HG03135 (cell line): ENCODE measurements at regions not wholly inside any gene's neighbourhood (a gene's known extent, or its start where the extent isn't known, plus 50 kb on each side); places are given as distances from the start of the nearest gene placed in this dataset.

Source experiments
- ATAC-seq: cut with Tn5 transposase; IDR thresholded peaks from one replicate; pipeline ENCODE4 v1.9.1; 2021; ENCODE audit warnings: mild to moderate bottlenecking, moderate library complexity; ENCODE audit not compliant: unreplicated experiment

- no peak for ATAC-seq
Observed at GRCh38 chr2:226066391-226066790, 666.9 kb downstream of the NYAP2 start.

DNA sequence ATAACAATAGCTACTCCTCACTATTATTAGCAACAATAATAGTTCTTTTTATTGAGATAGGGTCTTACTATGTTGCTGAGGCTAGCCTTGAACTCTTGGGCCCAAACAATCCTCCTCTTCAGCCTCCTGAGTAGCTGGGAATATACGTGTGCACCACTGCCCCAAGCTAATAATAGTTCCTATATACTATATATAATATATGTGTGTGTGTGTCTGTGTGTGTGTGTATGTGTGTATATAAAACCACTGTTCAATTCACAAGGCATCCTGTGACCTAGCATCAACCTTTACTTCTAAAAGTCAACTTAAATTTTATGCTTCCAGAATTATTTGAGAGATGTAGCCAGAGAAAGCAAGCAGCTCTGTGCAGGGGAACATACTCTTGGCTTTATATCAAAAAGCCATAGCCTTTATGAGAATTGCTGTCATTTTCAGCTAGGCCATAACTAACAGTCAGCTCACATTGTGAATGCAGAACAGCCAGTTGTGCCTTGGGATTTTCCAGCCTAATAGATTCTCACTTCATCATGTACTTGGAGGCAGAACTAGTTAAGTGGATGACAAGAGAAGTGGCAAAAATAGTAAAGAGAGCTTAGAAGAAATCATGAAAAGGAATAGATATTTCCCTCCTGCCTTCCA is 665.5 kb downstream of the NYAP2 start:
- no peak for ATAC-seq

GRCh38 chr2:226063704-226064440 is 664.4 kb downstream of the NYAP2 start:
- ATAC-seq = no peak

- no peak for ATAC-seq
Observed at GRCh38 chr2:226059961-226060627, 660.6 kb downstream of the NYAP2 start.

GRCh38 chr2:226057914-226058313 is 658.4 kb downstream of the NYAP2 start:
- ATAC-seq = no peak

DNA sequence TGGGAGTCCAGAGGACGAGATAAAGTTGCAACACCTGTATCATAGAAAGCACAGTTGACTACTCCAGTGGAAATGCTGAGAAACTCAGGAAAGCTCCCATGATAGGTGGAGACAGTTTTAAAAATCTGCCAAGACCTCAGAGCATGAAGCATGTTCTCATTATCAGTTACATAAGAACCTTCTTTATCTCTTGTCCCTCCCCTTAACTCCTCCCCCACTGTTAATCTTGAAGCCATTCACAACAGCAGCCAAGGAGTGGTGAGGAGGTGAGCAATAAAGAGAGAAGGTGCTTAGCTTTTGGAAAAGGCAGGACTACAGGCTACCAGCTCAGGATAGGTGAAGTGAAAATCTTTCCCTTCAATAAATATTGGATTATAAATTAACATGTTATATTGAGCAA is 657.9 kb downstream of the NYAP2 start:
- no peak for ATAC-seq

GRCh38 chr2:226052772-226053416 is 653.4 kb downstream of the NYAP2 start:
- ATAC-seq = no peak

GRCh38 chr2:226050822-226051221 is 651.3 kb downstream of the NYAP2 start:
- no peak for ATAC-seq

- ATAC-seq = no peak
Observed at GRCh38 chr2:226048611-226049010, 649.1 kb downstream of the NYAP2 start.

- ATAC-seq = no peak
Observed at GRCh38 chr2:226045080-226045479, 645.6 kb downstream of the NYAP2 start.

DNA sequence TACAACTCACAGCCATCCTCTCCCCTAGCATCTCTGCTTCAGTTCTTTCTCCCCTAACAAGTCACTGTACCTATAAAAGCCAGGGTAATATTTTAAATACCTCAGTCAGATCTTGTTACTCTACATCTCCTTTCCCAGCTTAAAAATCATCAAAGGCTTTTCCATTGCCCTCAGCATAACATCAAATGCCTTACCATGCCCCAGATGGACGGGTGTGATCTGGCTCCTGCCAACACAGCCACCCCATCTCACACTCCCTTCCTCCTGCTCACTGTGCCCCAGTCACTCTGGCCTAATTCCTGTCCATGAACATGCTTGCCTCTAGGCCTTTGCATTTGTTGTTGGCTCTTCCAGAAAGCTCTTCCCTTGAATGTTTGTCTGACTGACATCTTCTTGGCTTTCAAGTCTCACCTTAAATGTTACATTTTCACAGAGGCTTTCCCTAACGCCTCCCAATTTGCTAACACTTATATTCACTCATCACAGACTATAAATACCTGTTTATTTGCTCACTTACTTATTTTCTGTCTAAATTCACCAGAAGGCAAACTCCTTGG is 640.9 kb downstream of the NYAP2 start:
- ATAC-seq = no peak

DNA sequence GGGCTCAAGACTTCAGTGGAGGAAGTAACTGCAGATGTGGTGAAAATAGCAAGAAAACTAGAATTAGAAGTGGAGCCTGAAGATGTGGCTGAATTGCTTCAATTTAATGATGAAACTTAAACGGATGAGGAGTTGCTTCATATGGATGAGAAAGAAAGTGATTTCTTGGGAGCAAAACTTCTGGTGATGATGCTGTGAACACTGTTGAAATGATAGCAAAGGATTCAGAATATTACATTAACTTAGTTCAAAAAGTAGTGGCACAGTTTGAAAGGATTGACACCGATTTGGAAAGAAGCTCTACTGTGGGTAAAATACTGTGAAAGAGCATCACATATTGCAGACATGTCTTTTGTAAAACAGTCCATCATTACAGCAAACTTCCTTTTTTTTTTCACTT is 638.0 kb downstream of the NYAP2 start:
- ATAC-seq = no peak

- ATAC-seq = no peak
Observed at GRCh38 chr2:226031647-226032501, 632.4 kb downstream of the NYAP2 start.

DNA sequence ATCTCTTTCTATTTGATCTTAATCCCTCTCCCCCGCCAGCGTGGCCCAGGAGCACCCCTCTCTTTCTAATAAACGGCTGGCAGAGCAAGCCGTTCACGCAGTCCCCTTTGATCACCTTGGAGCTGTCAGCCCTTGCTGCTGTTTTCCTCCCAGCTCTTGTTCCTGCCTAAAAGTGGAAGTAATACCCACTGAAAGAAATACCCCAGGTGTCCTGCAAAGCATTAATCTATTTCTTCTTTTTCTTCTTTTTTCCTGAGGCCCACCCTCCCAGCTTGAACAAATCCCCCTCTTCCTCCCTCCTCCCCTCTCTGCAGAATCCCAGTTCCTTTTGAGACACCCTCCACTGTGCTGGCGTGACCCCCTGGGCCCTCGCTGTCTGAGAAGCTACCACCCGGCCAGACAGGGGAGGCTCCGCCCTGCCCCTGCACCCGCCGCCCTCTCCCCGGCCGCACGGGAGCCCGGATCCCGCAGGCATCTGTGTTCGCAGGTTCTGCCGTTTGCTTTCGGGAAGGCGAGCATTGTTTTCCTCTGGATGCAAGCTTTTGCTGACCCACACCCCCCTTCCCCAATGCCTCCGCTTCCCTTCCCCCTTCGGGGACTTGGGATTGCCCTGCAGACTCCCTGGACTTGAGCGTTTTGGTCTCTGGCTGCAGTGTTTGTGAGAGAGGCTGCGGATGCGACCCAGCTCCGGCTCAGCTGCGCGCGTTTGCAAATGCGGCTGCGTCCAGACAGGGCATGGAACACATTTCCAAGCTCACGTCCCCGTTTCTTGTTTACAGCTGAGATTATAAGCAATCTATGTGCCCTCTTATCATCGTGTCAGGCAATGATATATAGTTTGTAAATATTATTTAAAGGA is 631.5 kb downstream of the NYAP2 start:
- no peak for ATAC-seq

- no peak for ATAC-seq
Observed at GRCh38 chr2:226030369-226030768, 630.9 kb downstream of the NYAP2 start.

DNA sequence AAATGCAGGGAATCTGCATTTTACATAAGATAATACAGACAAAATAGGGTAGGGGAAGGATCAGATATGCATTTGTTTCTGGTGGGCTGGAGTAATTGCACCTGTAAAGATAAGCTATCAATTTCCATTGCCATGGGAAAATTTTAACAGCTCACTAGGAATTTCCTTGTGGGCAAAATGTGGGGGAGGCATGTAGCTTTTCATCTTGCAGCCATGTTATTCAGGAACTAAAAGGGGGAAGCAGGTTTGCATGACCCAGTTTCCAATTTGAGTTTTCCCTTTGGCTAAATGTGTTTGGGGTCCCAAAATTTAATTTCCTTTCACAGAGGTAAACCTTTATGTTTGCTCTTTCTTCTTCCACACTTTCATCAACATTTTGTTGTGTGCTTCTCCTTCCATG is 624.4 kb downstream of the NYAP2 start:
- ATAC-seq = no peak

GRCh38 chr2:226023383-226023782 is 623.9 kb downstream of the NYAP2 start:
- ATAC-seq = no peak

GRCh38 chr2:226020956-226021355 is 621.4 kb downstream of the NYAP2 start:
- ATAC-seq = no peak

DNA sequence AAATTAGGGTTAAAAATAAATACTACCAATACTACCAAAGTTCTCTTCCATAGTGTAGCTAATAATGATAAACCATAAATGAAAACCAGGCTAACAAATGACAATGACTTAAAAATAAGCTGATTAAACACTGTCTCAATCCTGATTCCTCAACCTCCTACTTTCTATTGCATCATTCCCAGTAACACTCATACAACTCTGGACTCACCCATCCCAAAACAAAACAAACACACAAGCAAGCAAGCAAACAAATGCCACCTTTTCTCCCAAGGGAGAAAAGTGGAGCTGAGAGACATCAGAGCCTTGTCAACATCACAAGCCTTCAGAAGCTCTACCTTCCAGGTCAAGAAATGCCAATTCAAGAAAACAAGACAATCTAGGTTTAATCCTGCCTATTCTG is 620.7 kb downstream of the NYAP2 start:
- no peak for ATAC-seq
